Uterus (tissue), 3 donors: ENCODE measurements at regions not wholly inside any gene's neighbourhood (a gene's known extent, or its start where the extent isn't known, plus 50 kb on each side); places are given as distances from the start of the nearest gene placed in this dataset.
"Not testable (repeated sequence)": the region's sequence is repeated elsewhere in the genome, so short reads cannot be mapped to it uniquely, and the experiment has no call there.

Source experiments
- DNase-seq, 2 donors: peaks; one replicate each; pipeline ENCODE4 v3.0.0-alpha.2; 2019 to 2020
- H3K27ac ChIP-seq, 2 donors: fragments of 200-600 bp; sonication (generic); 1 replicate in 1 of 2; 2 replicates in 1 of 2; pipeline ENCODE4 v1.5.1; 2016 to 2018
- H3K27me3 ChIP-seq, 2 donors: fragments of 200-600 bp; sonication (generic); one replicate each; pipeline ENCODE4 v1.5.1; 2018 to 2019; ENCODE audit warnings: control low read depth in 1 of 2
- H3K36me3 ChIP-seq, 2 donors: fragments of 200-600 bp; sonication (generic); one replicate each; pipeline ENCODE4 v1.5.1; 2019; ENCODE audit warnings: control low read depth in 1 of 2
- H3K4me1 ChIP-seq, 2 donors: fragments of 200-600 bp; sonication (generic); one replicate each; pipeline ENCODE4 v1.5.1; 2018 to 2019; ENCODE audit warnings: control low read depth in 1 of 2
- H3K4me3 ChIP-seq, 2 donors: fragments of 200-600 bp; sonication (generic); 1 replicate in 1 of 2; 2 replicates in 1 of 2; pipeline ENCODE4 v1.5.1; 2018 to 2019; ENCODE audit warnings: mild to moderate bottlenecking in 1 of 2
- H3K9me3 ChIP-seq, 2 donors: fragments of 200-600 bp; sonication (generic); one replicate each; pipeline ENCODE4 v1.5.1; 2019; ENCODE audit warnings: control low read depth in 1 of 2
- POLR2A ChIP-seq, 2 donors: fragments of 450-650 bp; IDR thresholded peaks; one replicate each; pipeline ENCODE4 v1.6.1; 2016; ENCODE audit warnings: antibody characterized with exemption in 2 of 2, mild to moderate bottlenecking in 1 of 2, moderate library complexity in 1 of 2
- intact Hi-C: fragments of 100-400 bp; cut with DNase I; formaldehyde crosslinking; loops from one replicate; pipeline ENCODE4 v1.15.1; 2023; ENCODE audit warnings: low total_unique reads
- TF ChIP-seq, protein P1 (sequence below), 4 experiments: fragments of 200-600 bp in 2 of 4; fragments of 450-650 bp in 2 of 4; sonication (generic) in 2 of 4; IDR thresholded peaks; one replicate each; pipeline ENCODE4 v1.5.1; 2016 to 2019; ENCODE audit warnings: antibody characterized with exemption in 4 of 4, mild to moderate bottlenecking in 2 of 4, moderate library complexity in 1 of 4
- donor health status: DM: yes; HTN: yes; CAD: no.

DNA sequence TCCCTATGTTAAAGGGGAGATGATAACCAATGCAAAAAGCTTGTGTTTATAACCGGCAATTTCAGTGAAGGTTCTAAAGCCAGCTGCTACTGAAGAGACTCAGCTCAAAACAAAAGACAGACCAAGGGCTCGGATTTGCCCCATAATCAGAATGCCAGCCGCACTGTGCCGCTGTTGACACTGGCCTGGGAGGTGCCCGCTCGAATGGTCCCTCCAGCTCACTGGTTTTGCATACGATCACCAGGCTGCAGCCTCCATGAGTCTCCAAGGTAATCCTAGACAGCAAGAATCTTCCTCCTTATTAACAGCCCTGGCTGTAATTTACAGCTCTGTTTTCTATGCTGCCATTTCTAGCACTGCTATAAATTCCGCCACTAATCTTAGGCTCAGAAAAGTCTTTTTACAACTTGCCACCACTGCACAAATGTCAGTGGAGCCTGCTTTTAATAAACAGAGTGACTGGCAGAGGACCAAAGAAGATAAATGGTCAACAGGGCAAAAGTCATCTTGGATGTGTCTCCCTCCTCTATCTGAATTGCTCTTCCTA is 155.7 kb upstream of the SH3BP4 start:
- no peak for TF ChIP-seq POLR2A (IDR thresholded peaks at IDR 0.05)
- TF ChIP-seq, protein P1, sequence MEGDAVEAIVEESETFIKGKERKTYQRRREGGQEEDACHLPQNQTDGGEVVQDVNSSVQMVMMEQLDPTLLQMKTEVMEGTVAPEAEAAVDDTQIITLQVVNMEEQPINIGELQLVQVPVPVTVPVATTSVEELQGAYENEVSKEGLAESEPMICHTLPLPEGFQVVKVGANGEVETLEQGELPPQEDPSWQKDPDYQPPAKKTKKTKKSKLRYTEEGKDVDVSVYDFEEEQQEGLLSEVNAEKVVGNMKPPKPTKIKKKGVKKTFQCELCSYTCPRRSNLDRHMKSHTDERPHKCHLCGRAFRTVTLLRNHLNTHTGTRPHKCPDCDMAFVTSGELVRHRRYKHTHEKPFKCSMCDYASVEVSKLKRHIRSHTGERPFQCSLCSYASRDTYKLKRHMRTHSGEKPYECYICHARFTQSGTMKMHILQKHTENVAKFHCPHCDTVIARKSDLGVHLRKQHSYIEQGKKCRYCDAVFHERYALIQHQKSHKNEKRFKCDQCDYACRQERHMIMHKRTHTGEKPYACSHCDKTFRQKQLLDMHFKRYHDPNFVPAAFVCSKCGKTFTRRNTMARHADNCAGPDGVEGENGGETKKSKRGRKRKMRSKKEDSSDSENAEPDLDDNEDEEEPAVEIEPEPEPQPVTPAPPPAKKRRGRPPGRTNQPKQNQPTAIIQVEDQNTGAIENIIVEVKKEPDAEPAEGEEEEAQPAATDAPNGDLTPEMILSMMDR (IDR thresholded peaks at IDR 0.05) = no peak
- no peak overlapping the region for H3K4me3 ChIP-seq
- intact Hi-C loops = no loop called here
- no peaks in the 10 kb centered on the region for H3K36me3 ChIP-seq
- no peaks in the 10 kb centered on the region for H3K9me3 ChIP-seq
- no peak overlapping the region for H3K27ac ChIP-seq
- no peak for DNase-seq
- no peaks in the 10 kb centered on the region for H3K27me3 ChIP-seq
- no peaks in the 10 kb centered on the region for H3K4me1 ChIP-seq

DNA sequence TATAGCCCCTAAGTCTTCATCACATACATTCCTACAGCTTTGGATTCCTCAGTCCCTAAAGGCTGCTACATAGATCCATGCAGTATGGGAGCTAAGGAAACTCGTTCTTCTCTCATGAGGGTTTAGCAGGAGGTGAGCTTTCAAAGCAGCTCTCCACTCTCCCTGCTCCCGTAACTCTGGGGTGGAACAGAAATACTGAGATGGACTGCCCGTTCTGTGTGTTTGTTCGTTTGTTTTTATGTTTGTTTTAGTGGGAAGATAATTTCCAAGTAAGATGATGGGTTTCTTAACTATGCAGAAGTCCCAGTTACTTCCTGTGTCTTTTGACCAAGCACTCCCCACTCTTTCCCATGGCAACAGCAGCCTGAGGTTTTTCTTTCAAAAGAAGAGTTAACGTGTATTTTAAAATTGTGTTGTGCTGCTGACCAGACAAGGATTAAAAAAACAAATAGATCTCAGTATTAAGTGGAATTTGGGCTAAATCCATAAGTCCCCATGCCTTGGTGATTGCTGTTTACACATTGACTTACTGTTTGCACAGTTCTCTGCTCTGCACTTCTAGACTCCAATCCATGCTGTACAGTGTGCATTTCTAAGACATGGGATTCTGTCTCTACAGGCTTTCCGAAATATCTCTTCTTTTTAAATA is 156.4 kb upstream of the SH3BP4 start:
- intact Hi-C loops = no loop called here
- DNase-seq = no peak
- no peak overlapping the region for H3K27ac ChIP-seq
- TF ChIP-seq POLR2A (IDR thresholded peaks at IDR 0.05) = no peak
- TF ChIP-seq, protein P1 (IDR thresholded peaks at IDR 0.05) = no peak
- H3K36me3 ChIP-seq = no peaks in the 10 kb centered on the region
- no peaks in the 10 kb centered on the region for H3K9me3 ChIP-seq
- no peaks in the 10 kb centered on the region for H3K4me1 ChIP-seq
- no peak overlapping the region for H3K4me3 ChIP-seq
- H3K27me3 ChIP-seq = no peaks in the 10 kb centered on the region

DNA sequence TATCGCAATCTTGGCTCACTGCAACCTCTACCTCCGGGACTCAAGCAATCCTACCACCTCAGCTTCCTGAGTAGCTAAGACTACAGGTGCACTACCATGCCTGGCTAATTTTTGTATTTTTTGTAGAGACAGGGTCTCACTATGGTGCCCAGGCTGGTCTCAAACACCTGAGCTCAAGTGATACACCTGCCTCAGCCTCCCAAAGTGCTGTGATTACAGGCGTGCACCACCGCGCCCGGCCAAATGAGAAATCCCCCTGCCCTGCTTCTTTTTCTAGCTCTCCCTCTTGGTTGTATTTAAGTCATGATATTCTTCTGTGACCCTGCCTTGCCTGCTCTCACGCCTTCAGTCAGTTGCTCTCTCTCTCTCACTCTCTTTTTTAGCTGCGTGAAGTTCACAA is 157.0 kb upstream of the SH3BP4 start:
- H3K27ac ChIP-seq = no peak overlapping the region
- no peak overlapping the region for H3K4me3 ChIP-seq
- H3K4me1 ChIP-seq = no peaks in the 10 kb centered on the region
- TF ChIP-seq, protein P1 (IDR thresholded peaks at IDR 0.05) = no peak
- TF ChIP-seq POLR2A (IDR thresholded peaks at IDR 0.05) = no peak
- no peak for DNase-seq
- intact Hi-C loops = no loop called here
- H3K36me3 ChIP-seq = no peaks in the 10 kb centered on the region
- no peaks in the 10 kb centered on the region for H3K9me3 ChIP-seq
- no peaks in the 10 kb centered on the region for H3K27me3 ChIP-seq

DNA sequence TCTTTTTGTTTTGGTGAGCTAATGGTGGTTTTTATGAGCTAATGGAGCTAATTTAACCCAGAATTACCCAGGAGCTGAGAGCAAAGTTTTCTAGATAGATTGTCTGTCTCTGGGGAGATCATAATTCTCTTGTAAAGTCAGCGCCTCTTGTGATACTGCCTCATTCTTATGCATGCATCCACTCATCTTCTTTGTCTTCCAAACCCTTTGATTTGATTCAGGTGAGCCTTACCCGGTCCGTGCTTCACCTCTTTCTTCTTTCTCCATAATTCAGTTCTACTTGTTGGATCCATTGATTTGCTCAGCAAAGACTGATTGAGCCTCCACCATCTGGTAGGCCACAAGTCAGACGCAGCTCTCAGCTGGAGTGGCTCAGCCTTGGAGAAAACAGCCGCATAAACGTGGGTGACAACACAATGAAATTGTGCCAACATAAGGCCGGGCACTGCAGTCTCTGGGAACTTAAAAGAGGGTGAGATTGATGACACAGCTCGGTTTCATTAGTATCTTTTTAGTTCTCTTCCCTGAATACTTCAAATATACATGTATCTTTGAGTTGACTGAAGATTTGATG is 158.5 kb upstream of the SH3BP4 start:
- no peaks in the 10 kb centered on the region for H3K27me3 ChIP-seq
- no peak overlapping the region for H3K4me3 ChIP-seq
- no peak overlapping the region for H3K27ac ChIP-seq
- no peaks in the 10 kb centered on the region for H3K36me3 ChIP-seq
- no peaks in the 10 kb centered on the region for H3K9me3 ChIP-seq
- DNase-seq = no peak
- TF ChIP-seq, protein P1 (IDR thresholded peaks at IDR 0.05) = no peak
- TF ChIP-seq POLR2A (IDR thresholded peaks at IDR 0.05) = no peak
- no peaks in the 10 kb centered on the region for H3K4me1 ChIP-seq
- intact Hi-C loops = no loop called here

DNA sequence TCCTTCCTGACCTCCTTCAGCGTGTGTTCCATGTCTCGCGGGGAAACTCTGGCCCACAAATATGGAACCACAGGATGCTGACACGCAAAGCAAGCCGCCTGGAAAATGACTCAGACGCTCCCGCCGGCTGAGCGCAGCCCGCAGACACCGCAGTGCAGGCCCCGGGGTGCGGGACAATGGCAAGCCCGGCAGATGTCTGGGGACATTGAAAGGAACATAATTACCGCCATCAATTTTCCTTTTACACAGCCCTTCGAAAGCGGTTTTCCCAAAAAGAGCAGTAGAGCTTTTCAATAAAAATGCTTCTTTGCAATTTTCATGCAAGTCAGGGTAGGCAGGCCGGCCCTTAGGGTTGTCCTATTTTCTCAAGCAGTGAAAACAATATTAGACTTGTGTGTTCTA is 159.2 kb upstream of the SH3BP4 start:
- intact Hi-C loops = no loop called here
- TF ChIP-seq, protein P1 (IDR thresholded peaks at IDR 0.05) = no peak
- no peak for TF ChIP-seq POLR2A (IDR thresholded peaks at IDR 0.05)
- H3K36me3 ChIP-seq = no peaks in the 10 kb centered on the region
- no peaks in the 10 kb centered on the region for H3K27me3 ChIP-seq
- no peak for DNase-seq
- H3K4me1 ChIP-seq = no peaks in the 10 kb centered on the region
- no peak overlapping the region for H3K4me3 ChIP-seq
- H3K9me3 ChIP-seq = no peaks in the 10 kb centered on the region
- H3K27ac ChIP-seq = no peak overlapping the region

DNA sequence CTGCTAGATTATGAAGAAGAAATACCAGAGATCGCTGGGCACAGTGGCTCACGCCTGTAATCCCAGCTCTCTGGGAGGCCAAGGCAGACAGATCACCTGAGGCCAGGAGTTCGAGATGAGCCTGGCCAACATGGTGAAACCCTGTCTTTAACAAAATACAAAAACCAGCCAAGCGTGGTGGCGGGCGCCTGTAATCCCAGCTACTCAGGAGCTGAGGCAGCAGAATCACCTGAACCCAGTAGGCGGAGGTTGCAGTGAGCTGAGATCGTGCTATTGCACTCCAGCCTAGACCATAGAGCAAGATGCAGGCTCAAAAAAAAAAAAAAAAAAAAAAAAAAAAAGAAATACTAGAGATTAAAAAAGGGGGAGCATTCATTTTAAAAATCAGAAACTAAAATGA is 159.7 kb upstream of the SH3BP4 start:
- H3K9me3 ChIP-seq, DNase-seq, H3K4me1 ChIP-seq, H3K36me3 ChIP-seq, H3K4me3 ChIP-seq, intact Hi-C loops, H3K27me3 ChIP-seq, H3K27ac ChIP-seq: not testable (repeated sequence)
